Left ventricle myocardium inferior (tissue), 1 donor: ENCODE measurements at regions not wholly inside any gene's neighbourhood (a gene's known extent, or its start where the extent isn't known, plus 50 kb on each side); places are given as distances from the start of the nearest gene placed in this dataset.

Source experiments
- DNase-seq: peaks from one replicate; pipeline ENCODE4 v3.0.0-alpha.2; 2020
- H3K27ac ChIP-seq: fragments of 200-600 bp; replicated peaks from 2 replicates; pipeline ENCODE4 v1.8.0; 2021
- H3K27me3 ChIP-seq: fragments of 200-600 bp; 2 replicates; pipeline ENCODE4 v1.8.0; 2021; ENCODE audit warnings: low read depth
- H3K36me3 ChIP-seq: fragments of 200-600 bp; 2 replicates; pipeline ENCODE4 v1.8.0; 2021
- H3K4me1 ChIP-seq: fragments of 200-600 bp; 2 replicates; pipeline ENCODE4 v1.8.0; 2021
- H3K4me3 ChIP-seq: fragments of 200-600 bp; 2 replicates; pipeline ENCODE4 v1.8.0; 2021; ENCODE audit warnings: mild to moderate bottlenecking, moderate library complexity
- H3K9me3 ChIP-seq: fragments of 200-600 bp; replicated peaks from 2 replicates; pipeline ENCODE4 v1.8.0; 2021
- CTCF ChIP-seq: fragments of 200-600 bp; IDR thresholded peaks from 2 replicates; pipeline ENCODE4 v1.8.0; 2021; ENCODE audit warnings: antibody characterized with exemption, mild to moderate bottlenecking, borderline replicate concordance
- intact Hi-C: fragments of 100-400 bp; cut with micrococcal nuclease; formaldehyde crosslinking; loops from one replicate; pipeline ENCODE4 v1.11.0; 2022
- donor health status: DM: no; HTN: yes; CAD: no; lungs with severe emphysema.

DNA sequence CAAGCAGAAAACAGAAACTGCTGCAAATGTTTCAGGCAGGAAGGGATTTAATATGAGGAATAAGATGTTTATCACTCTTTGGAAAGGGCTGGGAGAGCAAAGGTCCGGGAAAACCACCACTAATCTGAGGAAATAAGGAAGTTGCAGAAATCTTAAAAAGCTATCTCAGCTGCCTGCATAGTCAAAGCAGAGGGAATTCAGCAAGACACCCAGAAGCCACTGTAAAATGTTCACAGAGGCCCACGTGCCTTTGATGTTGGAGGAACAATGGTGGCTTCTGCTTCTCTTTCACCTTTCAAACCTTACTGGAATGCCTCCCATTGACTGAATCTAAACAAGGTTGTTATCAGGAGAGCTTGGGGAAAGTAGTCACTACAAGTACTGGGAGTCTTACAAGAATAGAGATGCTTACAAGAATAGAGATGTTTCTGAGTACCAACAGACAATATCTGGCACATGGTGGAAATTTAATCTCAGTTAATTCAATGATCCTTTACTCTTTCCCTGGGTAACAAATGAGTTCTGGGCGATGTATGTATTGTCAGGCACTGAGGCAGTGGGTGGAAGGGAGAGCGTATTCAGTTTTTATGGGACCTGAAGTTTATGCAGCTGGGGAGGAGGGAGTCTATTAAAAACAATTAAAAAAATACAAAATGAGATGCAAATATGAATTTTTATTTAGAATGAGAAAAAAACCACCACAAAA is 56.1 kb upstream of the MED13 start:
- DNase-seq: no peak
- no peak overlapping the region for H3K27ac ChIP-seq
- no peaks in the 10 kb centered on the region for H3K9me3 ChIP-seq
- H3K27me3 ChIP-seq: peaks cover 41% of the 10 kb centered on the region
- no peak for TF ChIP-seq CTCF
- H3K4me3 ChIP-seq: no peak overlapping the region
- no peaks in the 10 kb centered on the region for H3K4me1 ChIP-seq
- no peaks in the 10 kb centered on the region for H3K36me3 ChIP-seq
- intact Hi-C loops: no loop called here

GRCh38 chr17:62119373-62119772 is 54.3 kb upstream of the MED13 start:
- Histone ChIP-seq H3K9me3 (peaks cover 6% of the 10 kb centered on the region), H3K4me1 (no peaks in the 10 kb centered on the region), H3K27ac (no peak overlapping the region), H3K36me3 (no peaks in the 10 kb centered on the region), H3K27me3 (peaks cover 23% of the 10 kb centered on the region), H3K4me3 (no peak overlapping the region)
- no peak for TF ChIP-seq CTCF
- intact Hi-C loops: no loop called here
- DNase-seq: no peak
